ENCODE measurements at regions not wholly inside any gene's neighbourhood (a gene's known extent, or its start where the extent isn't known, plus 50 kb on each side); places are given as distances from the start of the nearest gene placed in this dataset.

GRCh38 chr2:41420219-41420618 is 627.6 kb upstream of the PKDCC start:
- no peak for DNase-seq

GRCh38 chr2:41420872-41421271 is 626.9 kb upstream of the PKDCC start:
- DNase-seq, result no peak

- no peak for DNase-seq
Observed at GRCh38 chr2:41431756-41432155, 616.1 kb upstream of the PKDCC start.

- no peak for DNase-seq
Observed at GRCh38 chr2:41432459-41432858, 615.4 kb upstream of the PKDCC start.

GRCh38 chr2:41434991-41435390 is 612.8 kb upstream of the PKDCC start:
- DNase-seq, result no peak

GRCh38 chr2:41441958-41442357 is 605.9 kb upstream of the PKDCC start:
- no peak for DNase-seq

GRCh38 chr2:41445865-41446264 is 602.0 kb upstream of the PKDCC start:
- no peak for DNase-seq

- DNase-seq, result no peak
Observed at GRCh38 chr2:41446266-41446665, 601.6 kb upstream of the PKDCC start.

GRCh38 chr2:41448221-41448620 is 599.6 kb upstream of the PKDCC start:
- no peak for DNase-seq

- no peak for DNase-seq
Observed at GRCh38 chr2:41457026-41457425, 590.8 kb upstream of the PKDCC start.

GRCh38 chr2:41460661-41461060 is 587.2 kb upstream of the PKDCC start:
- no peak for DNase-seq

- no peak for DNase-seq
Observed at GRCh38 chr2:41464395-41464794, 583.4 kb upstream of the PKDCC start.

- DNase-seq, result no peak
Observed at GRCh38 chr2:41475959-41476358, 571.9 kb upstream of the PKDCC start.

GRCh38 chr2:41482659-41483058 is 565.2 kb upstream of the PKDCC start:
- DNase-seq, result no peak

GRCh38 chr2:41483226-41483625 is 564.6 kb upstream of the PKDCC start:
- DNase-seq, result no peak

- no peak for DNase-seq
Observed at GRCh38 chr2:41483982-41484857, 563.6 kb upstream of the PKDCC start.

GRCh38 chr2:41484858-41485234 is 563.0 kb upstream of the PKDCC start:
- no peak for DNase-seq

- no peak for DNase-seq
Observed at GRCh38 chr2:41486948-41487347, 560.9 kb upstream of the PKDCC start.

GRCh38 chr2:41488888-41489287 is 558.9 kb upstream of the PKDCC start:
- DNase-seq, result no peak

- no peak for DNase-seq
Observed at GRCh38 chr2:41489638-41490037, 558.2 kb upstream of the PKDCC start.

- DNase-seq, result no peak
Observed at GRCh38 chr2:41495050-41495449, 552.8 kb upstream of the PKDCC start.

- no peak for DNase-seq
Observed at GRCh38 chr2:41496908-41497307, 550.9 kb upstream of the PKDCC start.

- no peak for DNase-seq
Observed at GRCh38 chr2:41498781-41499180, 549.0 kb upstream of the PKDCC start.

GRCh38 chr2:41500895-41501294 is 546.9 kb upstream of the PKDCC start:
- no peak for DNase-seq

- no peak for DNase-seq
Observed at GRCh38 chr2:41502752-41503151, 545.1 kb upstream of the PKDCC start.
